ENCODE measurements at regions not wholly inside any gene's neighbourhood (a gene's known extent, or its start where the extent isn't known, plus 50 kb on each side); places are given as distances from the start of the nearest gene placed in this dataset.

DNA sequence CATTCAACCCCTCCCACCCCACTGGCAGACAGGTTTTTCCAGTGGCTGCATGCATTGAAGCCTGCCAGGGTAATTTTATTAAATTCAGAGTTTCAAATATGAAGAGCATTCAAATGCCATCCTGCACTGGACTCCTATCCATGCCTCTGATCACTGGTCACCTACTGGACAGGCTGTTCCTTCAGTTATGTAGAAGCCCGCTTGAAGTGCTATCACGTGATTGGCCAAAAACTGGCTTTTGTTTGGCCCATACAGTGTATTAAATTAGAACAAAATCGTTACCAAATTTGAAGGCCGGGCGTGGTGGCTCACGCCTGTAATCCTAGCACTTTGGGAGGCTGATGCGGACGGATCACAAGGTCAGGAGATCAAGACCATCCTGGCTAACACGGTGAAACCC is 464.1 kb downstream of the TSN start:
- H3K18ac ChIP-seq (ENCODE audit: extremely low read depth, low read length), result no peak overlapping the region
- H2BK20ac ChIP-seq (ENCODE audit: low read length), result no peak overlapping the region
- H2AFZ ChIP-seq (ENCODE audit: low read length), result no peak overlapping the region
- WGBS, 2 experiments (ENCODE audit: extremely low coverage in 1 of 2, insufficient coverage in 1 of 2, insufficient read length in 1 of 2, insufficient replicate concordance in 2 of 2, low coverage in 1 of 2, low lambda C conversion rate in 2 of 2, missing lambda C conversion rate in 1 of 2), result 97% methylated on average over 9 of the region's 9 CpGs; no CpG with 5 or more reads in 1 of the 2 experiments
- H2BK12ac ChIP-seq (ENCODE audit: low read depth, low read length), result no peak overlapping the region
- H3K23me2 ChIP-seq (ENCODE audit: low read depth, low read length), result peaks cover 2% of the 10 kb centered on the region; the same call in 1 of the 2 replicates
- H3K27me3 ChIP-seq (replicated peaks in 1 of 4; ENCODE audit: control insufficient read depth in 3 of 4, extremely low read depth in 1 of 4, insufficient read depth in 3 of 4, low read length in 3 of 4), result no peaks in the 10 kb centered on the region
- no peak overlapping the region for H4K91ac ChIP-seq (replicated peaks; ENCODE audit: insufficient read length, low read length)
- no peak overlapping the region for H2BK5ac ChIP-seq (ENCODE audit: low read depth, low read length)
- no peak overlapping the region for H3K4me2 ChIP-seq (ENCODE audit: insufficient read depth in 1 of 2, low read depth in 2 of 2, low read length in 2 of 2)
- no peak for DNase-seq (ENCODE audit: low read depth in 1 of 2, low spot score in 2 of 2)
- H3K9ac ChIP-seq (replicated peaks in 1 of 4; ENCODE audit: extremely low read depth in 1 of 4, low read depth in 3 of 4, low read length in 3 of 4), result no peak overlapping the region
- ChIA-PET CTCF (ENCODE audit: partially characterized antibody) (no interaction called here), POLR2A (ENCODE audit: partially characterized antibody) (no interaction called here)
- H2BK120ac ChIP-seq (replicated peaks; ENCODE audit: low read depth, low read length), result no peak overlapping the region
- no peak overlapping the region for H3K23ac ChIP-seq (ENCODE audit: insufficient read length)
- FAIRE-seq, result no peak
- no peak overlapping the region for H4K5ac ChIP-seq (ENCODE audit: insufficient read length, low read depth, low read length)
- H3K79me1 ChIP-seq (ENCODE audit: low read depth, low read length), result no peaks in the 10 kb centered on the region
- TF ChIP-seq GABPA (IDR thresholded peaks at IDR 0.05; ENCODE audit: borderline replicate concordance, insufficient read depth, low read length), result no peak
- no peak for TF ChIP-seq NANOG (IDR thresholded peaks at IDR 0.05; ENCODE audit: insufficient read depth, low read depth, low read length, poor library complexity, severe bottlenecking)
- no peak for TF ChIP-seq SIN3A (conservative IDR thresholded peaks at IDR 0.05 in 1 of 2, IDR thresholded peaks at IDR 0.05 in 1 of 2; ENCODE audit: low read depth in 1 of 2, low read length in 2 of 2)
- no peak for TF ChIP-seq POLR2A (IDR thresholded peaks at IDR 0.05; ENCODE audit: control extremely low read depth in 1 of 2, low read depth in 2 of 2, low read length in 2 of 2)
- no peak for TF ChIP-seq ASH2L (IDR thresholded peaks at IDR 0.05; ENCODE audit: low read length)
- TF ChIP-seq, protein P1, sequence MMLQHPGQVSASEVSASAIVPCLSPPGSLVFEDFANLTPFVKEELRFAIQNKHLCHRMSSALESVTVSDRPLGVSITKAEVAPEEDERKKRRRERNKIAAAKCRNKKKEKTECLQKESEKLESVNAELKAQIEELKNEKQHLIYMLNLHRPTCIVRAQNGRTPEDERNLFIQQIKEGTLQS (IDR thresholded peaks at IDR 0.05; ENCODE audit: insufficient read depth, low read depth, low read length), result no peak
- TF ChIP-seq, protein P2, sequence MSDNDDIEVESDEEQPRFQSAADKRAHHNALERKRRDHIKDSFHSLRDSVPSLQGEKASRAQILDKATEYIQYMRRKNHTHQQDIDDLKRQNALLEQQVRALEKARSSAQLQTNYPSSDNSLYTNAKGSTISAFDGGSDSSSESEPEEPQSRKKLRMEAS (IDR thresholded peaks at IDR 0.05), result no peak
- no peaks in the 10 kb centered on the region for H4K20me1 ChIP-seq (replicated peaks in 1 of 2; ENCODE audit: control insufficient read depth in 1 of 2, insufficient read depth in 2 of 2, low read length in 2 of 2)
- no peaks in the 10 kb centered on the region for H3K79me2 ChIP-seq (ENCODE audit: control insufficient read depth in 1 of 2, insufficient read depth in 2 of 2, low read length in 2 of 2)
- H3K36me3 ChIP-seq (ENCODE audit: control insufficient read depth in 2 of 4, insufficient read depth in 4 of 4, low read length in 3 of 4), result no peaks in the 10 kb centered on the region
- H3K14ac ChIP-seq (ENCODE audit: insufficient read length), result no peak overlapping the region
- no peak overlapping the region for H2BK15ac ChIP-seq (ENCODE audit: low read length)
- H3K4me1 ChIP-seq (replicated peaks in 1 of 4; ENCODE audit: control insufficient read depth in 3 of 4, insufficient read depth in 4 of 4, low read length in 3 of 4), result no peaks in the 10 kb centered on the region
- H3K27ac ChIP-seq (ENCODE audit: low read depth, low read length), result no peak overlapping the region
- H3K9me3 ChIP-seq (ENCODE audit: insufficient read depth in 2 of 2, low read depth in 1 of 2, low read length in 1 of 2), result peaks cover 0 to 3% of the 10 kb centered on the region in 2 experiments; a peak in 1 of 4 replicates
- H2AK5ac ChIP-seq (ENCODE audit: low read depth, low read length), result no peak overlapping the region
- H3K4ac ChIP-seq (replicated peaks; ENCODE audit: insufficient read length, low read depth, low read length), result no peak overlapping the region
- H4K8ac ChIP-seq (ENCODE audit: extremely low read depth, insufficient read depth, low read length), result no peak overlapping the region
- no peak overlapping the region for H3K56ac ChIP-seq (replicated peaks; ENCODE audit: insufficient read length, low read depth, low read length)
- H3K4me3 ChIP-seq (ENCODE audit: extremely low read depth in 1 of 4, insufficient read depth in 2 of 4, low read depth in 3 of 4, low read length in 4 of 4), result no peak overlapping the region
